Activated CD8-positive, alpha-beta T cell treated with anti-CD3 and anti-CD28 coated beads for 36 hours (primary cell): ENCODE measurements at regions not wholly inside any gene's neighbourhood (a gene's known extent, or its start where the extent isn't known, plus 50 kb on each side); places are given as distances from the start of the nearest gene placed in this dataset.

Experiments
- ATAC-seq: fragments of 200-7000 bp; cut with Tn5 transposase; one replicate; pipeline ENCODE4 v1.10.0; 2021; ENCODE audit warnings: mild to moderate bottlenecking, moderate library complexity
- CTCF ChIA-PET: fragments of 350-600 bp; sonication (Branson Sonifier 250); formaldehyde crosslinking; loops from one replicate; lab custom pipeline; 2021; ENCODE audit warnings: antibody characterized with exemption; lab: Charles Lee
- POLR2A ChIA-PET: fragments of 350-600 bp; sonication (Branson Sonifier 250); formaldehyde crosslinking; loops from one replicate; lab custom pipeline; 2021; ENCODE audit warnings: antibody characterized with exemption; lab: Charles Lee
- DNase-seq: peaks from one replicate; pipeline ENCODE4 v3.0.0-alpha.2; 2020
- H3K27ac Mint-ChIP-seq: one replicate; pipeline ENCODE4 v1.8.0; 2021; ENCODE audit warnings: mild to moderate bottlenecking, mixed read lengths
- H3K27me3 Mint-ChIP-seq: one replicate; pipeline ENCODE4 v1.8.0; 2021; ENCODE audit warnings: mixed read lengths
- H3K36me3 Mint-ChIP-seq: one replicate; pipeline ENCODE4 v1.8.0; 2021; ENCODE audit warnings: low read depth, mixed read lengths
- H3K4me1 Mint-ChIP-seq: one replicate; pipeline ENCODE4 v1.8.0; 2021; ENCODE audit warnings: low read depth, mixed read lengths
- H3K4me3 Mint-ChIP-seq: one replicate; pipeline ENCODE4 v1.8.0; 2021; ENCODE audit warnings: mild to moderate bottlenecking, moderate library complexity, mixed read lengths
- H3K9me3 Mint-ChIP-seq: one replicate; pipeline ENCODE4 v1.8.0; 2021; ENCODE audit warnings: mixed read lengths
- CTCF ChIP-seq: fragments of 200-600 bp; IDR thresholded peaks from one replicate; pipeline ENCODE4 v1.8.0; 2022; ENCODE audit warnings: antibody characterized with exemption, mild to moderate bottlenecking
- intact Hi-C: fragments of 100-400 bp; cut with micrococcal nuclease; formaldehyde crosslinking; loops from one replicate; pipeline ENCODE4 v1.10.0; 2022

DNA sequence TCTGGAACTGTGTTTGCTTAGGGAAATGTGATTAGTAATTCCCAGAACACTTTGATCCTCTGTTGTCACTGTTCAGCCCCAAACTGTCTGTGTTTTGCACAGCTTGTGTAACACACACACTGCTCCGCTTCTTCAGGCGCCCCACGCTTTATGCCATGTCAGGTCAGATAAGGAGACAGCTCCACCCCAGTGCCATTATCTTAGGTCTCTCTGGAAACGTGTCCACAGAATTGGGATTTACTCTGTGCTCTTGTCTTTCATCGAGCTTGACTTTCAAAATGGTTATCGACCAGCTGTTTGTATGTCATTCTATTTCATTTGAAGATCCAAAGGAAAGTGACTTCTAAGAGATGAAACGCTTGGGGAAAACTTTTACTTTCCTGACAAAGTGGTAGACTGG, 106.4 kb upstream of the SSTR4 start:
- Mint-ChIP-seq H3K27me3 (no peaks in the 10 kb centered on the region), H3K4me1 (no peaks in the 10 kb centered on the region), H3K9me3 (no peaks in the 10 kb centered on the region), H3K36me3 (no peaks in the 10 kb centered on the region), H3K4me3 (no peak overlapping the region), H3K27ac (no peak overlapping the region)
- TF ChIP-seq CTCF: no peak
- ATAC-seq (no peak), DNase-seq (no peak)
- ChIA-PET CTCF (no interaction called here), POLR2A (no interaction called here)
- intact Hi-C loops: no loop called here

- intact Hi-C loops: no loop called here
- ChIA-PET POLR2A (no interaction called here), CTCF (no interaction called here)
Measured at GRCh38 chr20:22929661-22930060, 105.5 kb upstream of the SSTR4 start.

DNA sequence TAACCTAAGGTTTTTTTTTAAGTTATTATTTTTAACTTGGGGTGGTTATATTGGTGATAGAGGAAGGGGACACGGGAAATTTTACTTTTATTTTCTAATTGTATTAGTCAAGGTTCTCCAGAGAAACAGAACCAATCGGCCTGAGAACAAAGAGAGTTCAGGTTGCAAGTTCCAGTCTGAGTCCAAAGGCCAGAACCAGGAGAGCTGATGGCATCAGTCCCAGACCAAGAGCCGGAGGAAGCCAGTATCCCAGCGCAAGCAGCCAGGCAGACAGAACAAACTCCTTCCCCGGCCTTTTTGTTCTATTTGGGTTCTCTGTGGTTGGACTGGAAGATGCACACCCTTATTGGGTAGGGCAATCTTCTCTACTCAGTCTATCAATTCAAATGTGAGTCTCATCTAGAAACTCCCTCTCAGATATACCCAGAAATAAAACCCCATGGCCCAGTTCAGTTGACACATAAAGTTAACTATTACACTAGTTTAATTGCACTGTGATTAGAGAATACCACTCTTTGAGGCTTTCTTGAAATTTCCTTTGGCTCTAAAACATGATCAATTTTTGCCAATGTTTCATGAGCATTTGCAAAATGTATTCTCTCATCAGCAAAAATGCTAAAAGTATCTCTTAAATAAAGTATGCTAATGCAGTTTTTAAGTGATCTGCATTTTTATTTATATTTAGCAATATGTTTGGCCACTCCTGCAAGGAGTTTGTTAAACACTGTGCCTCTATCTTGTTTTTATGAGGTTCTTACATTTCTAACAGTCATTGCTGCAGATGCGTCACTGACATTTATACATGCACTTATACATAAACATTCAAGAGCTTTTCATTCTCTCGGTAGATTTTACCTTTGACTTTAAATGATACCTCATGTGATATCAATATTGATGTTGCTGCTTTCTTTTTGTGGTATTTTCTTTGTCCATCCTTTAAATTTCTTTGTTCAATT, 103.2 kb upstream of the SSTR4 start:
- no peak for TF ChIP-seq CTCF
- ChIA-PET POLR2A (no interaction called here), CTCF (interaction anchor here (0.6 kb wide), 1 partner anchor 43 kb away, joined by 3 read pairs; no protein-coding TSS in a partner anchor)
- Mint-ChIP-seq H3K36me3 (no peaks in the 10 kb centered on the region), H3K27ac (no peak overlapping the region), H3K4me3 (no peak overlapping the region), H3K27me3 (no peaks in the 10 kb centered on the region), H3K4me1 (no peaks in the 10 kb centered on the region), H3K9me3 (no peaks in the 10 kb centered on the region)
- no peak for ATAC-seq
- no peak for DNase-seq
- intact Hi-C loops: no loop called here

More at GRCh38 chr20:22929661-22930060, 105.5 kb upstream of the SSTR4 start:
- Mint-ChIP-seq H3K36me3 (no peaks in the 10 kb centered on the region), H3K27me3 (no peaks in the 10 kb centered on the region), H3K27ac (no peak overlapping the region), H3K4me3 (no peak overlapping the region), H3K4me1 (no peaks in the 10 kb centered on the region), H3K9me3 (no peaks in the 10 kb centered on the region)
- TF ChIP-seq CTCF: no peak
- no peak for ATAC-seq
- no peak for DNase-seq

- intact Hi-C loops: no loop called here
- no peak for TF ChIP-seq CTCF
- H3K4me3 Mint-ChIP-seq: no peak overlapping the region
- no peaks in the 10 kb centered on the region for H3K36me3 Mint-ChIP-seq
- H3K27me3 Mint-ChIP-seq: peaks cover 3% of the 10 kb centered on the region
- ChIA-PET POLR2A (no interaction called here), CTCF (no interaction called here)
- no peak for DNase-seq
- no peak for ATAC-seq
- H3K9me3 Mint-ChIP-seq: no peaks in the 10 kb centered on the region
- H3K4me1 Mint-ChIP-seq: no peaks in the 10 kb centered on the region
- no peak overlapping the region for H3K27ac Mint-ChIP-seq
Measured at GRCh38 chr20:22939181-22939580, 95.9 kb upstream of the SSTR4 start.

GRCh38 chr20:22940350-22940749, 94.8 kb upstream of the SSTR4 start:
- no peak for ATAC-seq
- no peak for DNase-seq
- ChIA-PET CTCF (no interaction called here), POLR2A (no interaction called here)
- Mint-ChIP-seq H3K36me3 (no peaks in the 10 kb centered on the region), H3K27me3 (peaks cover 3% of the 10 kb centered on the region), H3K9me3 (no peaks in the 10 kb centered on the region), H3K27ac (no peak overlapping the region), H3K4me1 (no peaks in the 10 kb centered on the region), H3K4me3 (no peak overlapping the region)
- no peak for TF ChIP-seq CTCF
- intact Hi-C loops: no loop called here
